Middle frontal gyrus (tissue), 1 donor: ENCODE measurements at regions not wholly inside any gene's neighbourhood (a gene's known extent, or its start where the extent isn't known, plus 50 kb on each side); places are given as distances from the start of the nearest gene placed in this dataset.

Experiments used
- DNase-seq: peaks from one replicate; pipeline ENCODE4 v3.0.0-alpha.2; 2015; ENCODE audit warnings: low spot score; ENCODE audit errors: extremely low spot score

GRCh38 chr4:177692907-177693306 is 250.7 kb upstream of the AGA start:
- no peak for DNase-seq

- no peak for DNase-seq
Observed at GRCh38 chr4:177696438-177696966, 254.3 kb upstream of the AGA start.

GRCh38 chr4:177699365-177700213 is 257.4 kb upstream of the AGA start:
- DNase-seq = no peak

GRCh38 chr4:177706916-177707315 is 264.7 kb upstream of the AGA start:
- DNase-seq = no peak

GRCh38 chr4:177713454-177713853 is 271.2 kb upstream of the AGA start:
- DNase-seq = no peak

GRCh38 chr4:177717407-177717806 is 275.2 kb upstream of the AGA start:
- no peak for DNase-seq

GRCh38 chr4:177718514-177718913 is 276.3 kb upstream of the AGA start:
- DNase-seq = no peak

GRCh38 chr4:177726111-177726510 is 283.9 kb upstream of the AGA start:
- no peak for DNase-seq

- no peak for DNase-seq
Observed at GRCh38 chr4:177728361-177729152, 286.3 kb upstream of the AGA start.

GRCh38 chr4:177729681-177730080 is 287.4 kb upstream of the AGA start:
- no peak for DNase-seq

- no peak for DNase-seq
Observed at GRCh38 chr4:177737387-177737940, 295.2 kb upstream of the AGA start.

GRCh38 chr4:177740563-177740962 is 298.3 kb upstream of the AGA start:
- no peak for DNase-seq

- no peak for DNase-seq
Observed at GRCh38 chr4:177759729-177760128, 317.5 kb upstream of the AGA start.

- no peak for DNase-seq
Observed at GRCh38 chr4:177761692-177762091, 319.5 kb upstream of the AGA start.

- DNase-seq = no peak
Observed at GRCh38 chr4:177769155-177769554, 326.9 kb upstream of the AGA start.

- DNase-seq = no peak
Observed at GRCh38 chr4:177770776-177771175, 328.5 kb upstream of the AGA start.

- no peak for DNase-seq
Observed at GRCh38 chr4:177771645-177772044, 329.4 kb upstream of the AGA start.

GRCh38 chr4:177778623-177779022 is 336.4 kb upstream of the AGA start:
- no peak for DNase-seq

- DNase-seq = no peak
Observed at GRCh38 chr4:177785000-177785399, 342.8 kb upstream of the AGA start.

- DNase-seq = no peak
Observed at GRCh38 chr4:177789610-177790009, 347.4 kb upstream of the AGA start.

- no peak for DNase-seq
Observed at GRCh38 chr4:177791188-177791587, 349.0 kb upstream of the AGA start.

GRCh38 chr4:177796841-177797240 is 354.6 kb upstream of the AGA start:
- no peak for DNase-seq
